GM23338 (cell line): ENCODE measurements at regions not wholly inside any gene's neighbourhood (a gene's known extent, or its start where the extent isn't known, plus 50 kb on each side); places are given as distances from the start of the nearest gene placed in this dataset.

Source experiments
- ATAC-seq: fragments of 200-7000 bp; cut with Tn5 transposase; 3 replicates; pipeline ENCODE4 v1.9.1; 2020
- DNase-seq: peaks from one replicate; pipeline ENCODE4 v3.0.0-alpha.2; 2015; ENCODE audit warnings: low spot score
- H2AFZ ChIP-seq: fragments of 200-600 bp; sonication (generic); 2 replicates; pipeline ENCODE4 v1.8.0; 2016; ENCODE audit warnings: antibody characterized with exemption, mild to moderate bottlenecking, moderate library complexity
- H3F3A ChIP-seq: fragments of 200-600 bp; sonication (generic); replicated peaks from 2 replicates; pipeline ENCODE4 v1.8.0; 2017; ENCODE audit warnings: antibody characterized with exemption, mixed run types, low read depth
- H3K27ac ChIP-seq: fragments of 200-600 bp; sonication (generic); 2 replicates; pipeline ENCODE4 v1.6.1; 2016; ENCODE audit warnings: low read depth
- H3K27me3 ChIP-seq: fragments of 200-600 bp; sonication (generic); 2 replicates; pipeline ENCODE4 v1.8.0; 2016; ENCODE audit warnings: mild to moderate bottlenecking, mixed run types, moderate library complexity; ENCODE audit not compliant: insufficient read depth
- H3K36me3 ChIP-seq: fragments of 200-600 bp; sonication (generic); 2 replicates; pipeline ENCODE4 v1.8.0; 2016; ENCODE audit warnings: mild to moderate bottlenecking; ENCODE audit not compliant: insufficient read depth
- H3K4me1 ChIP-seq: fragments of 200-600 bp; sonication (generic); 2 replicates; pipeline ENCODE4 v1.8.0; 2016; ENCODE audit warnings: mild to moderate bottlenecking, moderate library complexity; ENCODE audit not compliant: insufficient read depth
- H3K4me2 ChIP-seq: fragments of 200-600 bp; sonication (generic); 2 replicates; pipeline ENCODE4 v1.7.1; 2017; ENCODE audit warnings: mixed run types
- H3K4me3 ChIP-seq: fragments of 200-600 bp; sonication (generic); 2 replicates; pipeline ENCODE4 v1.6.1; 2016; ENCODE audit warnings: mixed run types
- H3K79me2 ChIP-seq: fragments of 200-600 bp; sonication (generic); replicated peaks from 2 replicates; pipeline ENCODE4 v1.8.0; 2017; ENCODE audit warnings: mild to moderate bottlenecking; ENCODE audit not compliant: insufficient read depth
- H3K9me2 ChIP-seq: fragments of 200-600 bp; sonication (generic); 2 replicates; pipeline ENCODE4 v1.8.0; 2017; ENCODE audit not compliant: insufficient read depth
- H4K20me1 ChIP-seq: fragments of 200-600 bp; sonication (generic); replicated peaks from 2 replicates; pipeline ENCODE4 v1.8.0; 2017; ENCODE audit warnings: mild to moderate bottlenecking; ENCODE audit not compliant: insufficient read depth
- H3K27ac Mint-ChIP-seq: 2 replicates; pipeline ENCODE4 v1.8.0; 2020; ENCODE audit warnings: inconsistent platforms, mild to moderate bottlenecking, moderate library complexity, mixed read lengths
- H3K27me3 Mint-ChIP-seq: 3 replicates; pipeline ENCODE4 v1.8.0; 2022; ENCODE audit warnings: low read depth, mild to moderate bottlenecking, moderate library complexity, mixed read lengths, inconsistent platforms; ENCODE audit not compliant: insufficient read depth, poor library complexity
- H3K36me3 Mint-ChIP-seq: 3 replicates; pipeline ENCODE4 v1.8.0; 2021; ENCODE audit warnings: low read depth, mild to moderate bottlenecking, inconsistent platforms, moderate library complexity, mixed read lengths
- H3K4me1 Mint-ChIP-seq: 3 replicates; pipeline ENCODE4 v1.8.0; 2020; ENCODE audit warnings: mild to moderate bottlenecking, inconsistent platforms, mixed read lengths
- H3K4me3 Mint-ChIP-seq: 3 replicates; pipeline ENCODE4 v1.8.0; 2021; ENCODE audit warnings: moderate library complexity, mild to moderate bottlenecking, inconsistent platforms, mixed read lengths
- H3K9me3 Mint-ChIP-seq: 3 replicates; pipeline ENCODE4 v1.8.0; 2020; ENCODE audit warnings: moderate library complexity, mild to moderate bottlenecking, inconsistent platforms, mixed read lengths
- CREB1 ChIP-seq: fragments of 250-450 bp; sonication (Bioruptor Pico); IDR thresholded peaks from 2 replicates; pipeline ENCODE4 v1.5.0; 2020; ENCODE audit warnings: low read depth, mild to moderate bottlenecking, moderate library complexity
- CTCF ChIP-seq, 2 experiments: fragments of 200-600 bp in 1 of 2; sonication (generic) in 1 of 2; conservative IDR thresholded peaks; 2 replicates each; pipeline versions ENCODE4 v1.5.1 to v1.6.1; 2016 to 2017; ENCODE audit warnings: antibody characterized with exemption in 2 of 2, low read depth in 2 of 2, mild to moderate bottlenecking in 2 of 2, moderate library complexity in 1 of 2
- EZH2 ChIP-seq: fragments of 200-600 bp; sonication (generic); IDR thresholded peaks from one replicate; pipeline ENCODE4 v1.8.0; 2017; ENCODE audit warnings: antibody characterized with exemption, mild to moderate bottlenecking, low read depth; ENCODE audit not compliant: unreplicated experiment
- EZH2phosphoT487 ChIP-seq: fragments of 200-600 bp; sonication (generic); IDR thresholded peaks from one replicate; pipeline ENCODE4 v1.8.1; 2018; ENCODE audit warnings: antibody characterized with exemption; ENCODE audit not compliant: unreplicated experiment
- JUNB ChIP-seq: IDR thresholded peaks from one replicate; pipeline ENCODE4 v1.6.1; 2016; ENCODE audit warnings: antibody characterized with exemption; ENCODE audit not compliant: unreplicated experiment
- NANOG ChIP-seq: IDR thresholded peaks from 2 replicates; pipeline ENCODE4 v1.6.1; 2016; ENCODE audit warnings: antibody characterized with exemption, borderline replicate concordance
- POLR2AphosphoS5 ChIP-seq: IDR thresholded peaks from 2 replicates; pipeline ENCODE4 v1.6.1; 2016; ENCODE audit warnings: antibody characterized with exemption, low read depth
- STAT1 ChIP-seq: IDR thresholded peaks from one replicate; pipeline ENCODE4 v1.6.1; 2016; ENCODE audit warnings: antibody characterized with exemption; ENCODE audit not compliant: unreplicated experiment
- ZNF114 ChIP-seq: fragments of 250-450 bp; sonication (Bioruptor Pico); IDR thresholded peaks from 2 replicates; pipeline ENCODE4 v1.5.0; 2020; ENCODE audit warnings: mild to moderate bottlenecking, moderate library complexity
- ZNF331 ChIP-seq: fragments of 250-450 bp; sonication (Bioruptor Pico); IDR thresholded peaks from 2 replicates; pipeline ENCODE4 v1.5.0; 2020; ENCODE audit warnings: low read depth, mild to moderate bottlenecking, moderate library complexity
- TF ChIP-seq, protein P1 (sequence below): IDR thresholded peaks from one replicate; pipeline ENCODE4 v1.6.1; 2018; ENCODE audit warnings: antibody characterized with exemption; ENCODE audit not compliant: unreplicated experiment
- TF ChIP-seq, protein P2 (sequence below): fragments of 250-450 bp; sonication (Bioruptor Pico); IDR thresholded peaks from 2 replicates; pipeline ENCODE4 v1.5.0; 2020; ENCODE audit warnings: mild to moderate bottlenecking, moderate library complexity
- TF ChIP-seq, protein P3 (sequence below): IDR thresholded peaks from 2 replicates; pipeline ENCODE4 v1.6.1; 2016; ENCODE audit warnings: antibody characterized with exemption

DNA sequence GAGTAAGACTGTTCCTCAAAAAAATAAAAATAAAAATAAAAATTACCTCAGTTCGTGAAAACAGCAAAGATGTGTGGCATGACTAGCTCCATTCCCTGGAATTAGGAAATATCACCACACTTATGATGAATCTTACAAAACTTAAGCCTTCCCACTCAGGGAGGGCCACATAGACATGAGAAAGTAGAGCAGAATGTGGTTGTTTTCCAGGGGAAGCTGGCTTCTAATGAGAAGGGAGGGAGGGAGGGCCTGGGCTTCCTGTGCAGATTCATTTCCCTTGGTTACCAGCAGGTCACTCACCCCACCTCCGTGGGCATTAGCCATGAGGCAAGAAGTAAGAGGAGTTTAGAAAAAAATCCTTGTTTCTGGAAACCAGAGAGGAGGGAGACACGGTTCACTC, 95.9 kb upstream of the RMDN2 start:
- ATAC-seq = no peak
- H3K9me3 Mint-ChIP-seq = no peaks in the 10 kb centered on the region

More for the DNA sequence above, 95.9 kb upstream of the RMDN2 start:
- DNase-seq = no peak
- Histone ChIP-seq H3K4me1 (no peaks in the 10 kb centered on the region), H3K36me3 (no peaks in the 10 kb centered on the region), H3K79me2 (no peaks in the 10 kb centered on the region), H3F3A (no peaks in the 10 kb centered on the region), H3K27ac (no peak overlapping the region), H4K20me1 (no peaks in the 10 kb centered on the region), H3K9me2 (peaks cover 4% of the 10 kb centered on the region; the same call in 1 of the 2 replicates), H3K27me3 (no peaks in the 10 kb centered on the region), H3K4me2 (no peak overlapping the region), H3K4me3 (no peak overlapping the region), H2AFZ (no peak overlapping the region)
- no peaks in the 10 kb centered on the region for H3K36me3 Mint-ChIP-seq
- no peak overlapping the region for H3K4me3 Mint-ChIP-seq
- no peaks in the 10 kb centered on the region for H3K27me3 Mint-ChIP-seq
- H3K27ac Mint-ChIP-seq = no peak overlapping the region
- H3K4me1 Mint-ChIP-seq = peaks cover 2% of the 10 kb centered on the region; the same call in 2 of the 3 replicates
- no peak for TF ChIP-seq EZH2
- no peak for TF ChIP-seq CREB1 (CRISPR knock-in tag)
- TF ChIP-seq EZH2phosphoT487 = no peak
- TF ChIP-seq, protein P1, sequence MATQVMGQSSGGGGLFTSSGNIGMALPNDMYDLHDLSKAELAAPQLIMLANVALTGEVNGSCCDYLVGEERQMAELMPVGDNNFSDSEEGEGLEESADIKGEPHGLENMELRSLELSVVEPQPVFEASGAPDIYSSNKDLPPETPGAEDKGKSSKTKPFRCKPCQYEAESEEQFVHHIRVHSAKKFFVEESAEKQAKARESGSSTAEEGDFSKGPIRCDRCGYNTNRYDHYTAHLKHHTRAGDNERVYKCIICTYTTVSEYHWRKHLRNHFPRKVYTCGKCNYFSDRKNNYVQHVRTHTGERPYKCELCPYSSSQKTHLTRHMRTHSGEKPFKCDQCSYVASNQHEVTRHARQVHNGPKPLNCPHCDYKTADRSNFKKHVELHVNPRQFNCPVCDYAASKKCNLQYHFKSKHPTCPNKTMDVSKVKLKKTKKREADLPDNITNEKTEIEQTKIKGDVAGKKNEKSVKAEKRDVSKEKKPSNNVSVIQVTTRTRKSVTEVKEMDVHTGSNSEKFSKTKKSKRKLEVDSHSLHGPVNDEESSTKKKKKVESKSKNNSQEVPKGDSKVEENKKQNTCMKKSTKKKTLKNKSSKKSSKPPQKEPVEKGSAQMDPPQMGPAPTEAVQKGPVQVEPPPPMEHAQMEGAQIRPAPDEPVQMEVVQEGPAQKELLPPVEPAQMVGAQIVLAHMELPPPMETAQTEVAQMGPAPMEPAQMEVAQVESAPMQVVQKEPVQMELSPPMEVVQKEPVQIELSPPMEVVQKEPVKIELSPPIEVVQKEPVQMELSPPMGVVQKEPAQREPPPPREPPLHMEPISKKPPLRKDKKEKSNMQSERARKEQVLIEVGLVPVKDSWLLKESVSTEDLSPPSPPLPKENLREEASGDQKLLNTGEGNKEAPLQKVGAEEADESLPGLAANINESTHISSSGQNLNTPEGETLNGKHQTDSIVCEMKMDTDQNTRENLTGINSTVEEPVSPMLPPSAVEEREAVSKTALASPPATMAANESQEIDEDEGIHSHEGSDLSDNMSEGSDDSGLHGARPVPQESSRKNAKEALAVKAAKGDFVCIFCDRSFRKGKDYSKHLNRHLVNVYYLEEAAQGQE = no peak
- TF ChIP-seq POLR2AphosphoS5 = no peak
- TF ChIP-seq, protein P2, sequence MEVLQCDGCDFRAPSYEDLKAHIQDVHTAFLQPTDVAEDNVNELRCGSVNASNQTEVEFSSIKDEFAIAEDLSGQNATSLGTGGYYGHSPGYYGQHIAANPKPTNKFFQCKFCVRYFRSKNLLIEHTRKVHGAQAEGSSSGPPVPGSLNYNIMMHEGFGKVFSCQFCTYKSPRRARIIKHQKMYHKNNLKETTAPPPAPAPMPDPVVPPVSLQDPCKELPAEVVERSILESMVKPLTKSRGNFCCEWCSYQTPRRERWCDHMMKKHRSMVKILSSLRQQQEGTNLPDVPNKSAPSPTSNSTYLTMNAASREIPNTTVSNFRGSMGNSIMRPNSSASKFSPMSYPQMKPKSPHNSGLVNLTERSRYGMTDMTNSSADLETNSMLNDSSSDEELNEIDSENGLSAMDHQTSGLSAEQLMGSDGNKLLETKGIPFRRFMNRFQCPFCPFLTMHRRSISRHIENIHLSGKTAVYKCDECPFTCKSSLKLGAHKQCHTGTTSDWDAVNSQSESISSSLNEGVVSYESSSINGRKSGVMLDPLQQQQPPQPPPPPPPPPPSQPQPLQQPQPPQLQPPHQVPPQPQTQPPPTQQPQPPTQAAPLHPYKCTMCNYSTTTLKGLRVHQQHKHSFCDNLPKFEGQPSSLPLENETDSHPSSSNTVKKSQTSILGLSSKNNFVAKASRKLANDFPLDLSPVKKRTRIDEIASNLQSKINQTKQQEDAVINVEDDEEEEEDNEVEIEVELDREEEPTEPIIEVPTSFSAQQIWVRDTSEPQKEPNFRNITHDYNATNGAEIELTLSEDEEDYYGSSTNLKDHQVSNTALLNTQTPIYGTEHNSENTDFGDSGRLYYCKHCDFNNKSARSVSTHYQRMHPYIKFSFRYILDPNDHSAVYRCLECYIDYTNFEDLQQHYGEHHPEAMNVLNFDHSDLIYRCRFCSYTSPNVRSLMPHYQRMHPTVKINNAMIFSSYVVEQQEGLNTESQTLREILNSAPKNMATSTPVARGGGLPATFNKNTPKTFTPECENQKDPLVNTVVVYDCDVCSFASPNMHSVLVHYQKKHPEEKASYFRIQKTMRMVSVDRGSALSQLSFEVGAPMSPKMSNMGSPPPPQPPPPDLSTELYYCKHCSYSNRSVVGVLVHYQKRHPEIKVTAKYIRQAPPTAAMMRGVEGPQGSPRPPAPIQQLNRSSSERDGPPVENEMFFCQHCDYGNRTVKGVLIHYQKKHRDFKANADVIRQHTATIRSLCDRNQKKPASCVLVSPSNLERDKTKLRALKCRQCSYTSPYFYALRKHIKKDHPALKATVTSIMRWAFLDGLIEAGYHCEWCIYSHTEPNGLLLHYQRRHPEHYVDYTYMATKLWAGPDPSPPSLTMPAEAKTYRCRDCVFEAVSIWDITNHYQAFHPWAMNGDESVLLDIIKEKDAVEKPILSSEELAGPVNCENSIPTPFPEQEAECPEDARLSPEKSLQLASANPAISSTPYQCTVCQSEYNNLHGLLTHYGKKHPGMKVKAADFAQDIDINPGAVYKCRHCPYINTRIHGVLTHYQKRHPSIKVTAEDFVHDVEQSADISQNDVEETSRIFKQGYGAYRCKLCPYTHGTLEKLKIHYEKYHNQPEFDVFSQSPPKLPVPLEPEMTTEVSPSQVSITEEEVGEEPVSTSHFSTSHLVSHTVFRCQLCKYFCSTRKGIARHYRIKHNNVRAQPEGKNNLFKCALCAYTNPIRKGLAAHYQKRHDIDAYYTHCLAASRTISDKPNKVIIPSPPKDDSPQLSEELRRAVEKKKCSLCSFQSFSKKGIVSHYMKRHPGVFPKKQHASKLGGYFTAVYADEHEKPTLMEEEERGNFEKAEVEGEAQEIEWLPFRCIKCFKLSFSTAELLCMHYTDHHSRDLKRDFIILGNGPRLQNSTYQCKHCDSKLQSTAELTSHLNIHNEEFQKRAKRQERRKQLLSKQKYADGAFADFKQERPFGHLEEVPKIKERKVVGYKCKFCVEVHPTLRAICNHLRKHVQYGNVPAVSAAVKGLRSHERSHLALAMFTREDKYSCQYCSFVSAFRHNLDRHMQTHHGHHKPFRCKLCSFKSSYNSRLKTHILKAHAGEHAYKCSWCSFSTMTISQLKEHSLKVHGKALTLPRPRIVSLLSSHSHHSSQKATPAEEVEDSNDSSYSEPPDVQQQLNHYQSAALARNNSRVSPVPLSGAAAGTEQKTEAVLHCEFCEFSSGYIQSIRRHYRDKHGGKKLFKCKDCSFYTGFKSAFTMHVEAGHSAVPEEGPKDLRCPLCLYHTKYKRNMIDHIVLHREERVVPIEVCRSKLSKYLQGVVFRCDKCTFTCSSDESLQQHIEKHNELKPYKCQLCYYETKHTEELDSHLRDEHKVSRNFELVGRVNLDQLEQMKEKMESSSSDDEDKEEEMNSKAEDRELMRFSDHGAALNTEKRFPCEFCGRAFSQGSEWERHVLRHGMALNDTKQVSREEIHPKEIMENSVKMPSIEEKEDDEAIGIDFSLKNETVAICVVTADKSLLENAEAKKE (CRISPR knock-in tag) = no peak
- TF ChIP-seq NANOG = no peak
- TF ChIP-seq STAT1 = no peak
- no peak for TF ChIP-seq ZNF331 (CRISPR knock-in tag)
- TF ChIP-seq, protein P3, sequence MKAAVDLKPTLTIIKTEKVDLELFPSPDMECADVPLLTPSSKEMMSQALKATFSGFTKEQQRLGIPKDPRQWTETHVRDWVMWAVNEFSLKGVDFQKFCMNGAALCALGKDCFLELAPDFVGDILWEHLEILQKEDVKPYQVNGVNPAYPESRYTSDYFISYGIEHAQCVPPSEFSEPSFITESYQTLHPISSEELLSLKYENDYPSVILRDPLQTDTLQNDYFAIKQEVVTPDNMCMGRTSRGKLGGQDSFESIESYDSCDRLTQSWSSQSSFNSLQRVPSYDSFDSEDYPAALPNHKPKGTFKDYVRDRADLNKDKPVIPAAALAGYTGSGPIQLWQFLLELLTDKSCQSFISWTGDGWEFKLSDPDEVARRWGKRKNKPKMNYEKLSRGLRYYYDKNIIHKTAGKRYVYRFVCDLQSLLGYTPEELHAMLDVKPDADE = no peak
- no peak for TF ChIP-seq CTCF (conservative IDR thresholded peaks at IDR 0.05; ENCODE audit: low read depth in 2 of 2)
- no peak for TF ChIP-seq JUNB
- TF ChIP-seq ZNF114 = no peak
